SK-N-SH (cell line): ENCODE measurements at regions not wholly inside any gene's neighbourhood (a gene's known extent, or its start where the extent isn't known, plus 50 kb on each side); places are given as distances from the start of the nearest gene placed in this dataset.

Source experiments
- CTCF ChIA-PET: fragments of 300-600, 350-600 bp; formaldehyde crosslinking; extraction: SDS; loops from one replicate; lab custom pipeline; 2021; lab: Yijun Ruan, JAX
- POLR2A ChIA-PET: fragments of 350-600 bp; sonication (Branson Sonifier 250); formaldehyde crosslinking; extraction: SDS; loops from one replicate; lab custom pipeline; 2020; ENCODE audit warnings: antibody characterized with exemption, inconsistent platforms; lab: Yijun Ruan, JAX
- DNase-seq: peaks from one replicate; pipeline ENCODE4 v3.0.0; 2012
- H2AFZ ChIP-seq: fragments of 200-600 bp; sonication (generic); 2 replicates; pipeline ENCODE4 v1.8.1; 2016; ENCODE audit warnings: antibody characterized with exemption, mild to moderate bottlenecking, low read depth
- H3F3A ChIP-seq: fragments of 200-600 bp; sonication (generic); replicated peaks from 2 replicates; pipeline ENCODE3; 2016; ENCODE audit warnings: antibody characterized with exemption, mild to moderate bottlenecking; ENCODE audit not compliant: insufficient read depth
- H3K27ac ChIP-seq, 2 experiments: fragments of 200-500 bp in 1 of 2; fragments of 200-600 bp in 1 of 2; sonication (Bioruptor generic) in 1 of 2; sonication (generic), shearing (Covaris generic) in 1 of 2; 2 replicates each; pipeline versions ENCODE4 v1.5.1 to v1.6.1; 2014 to 2016; ENCODE audit warnings: low read depth in 2 of 2, inconsistent platforms in 1 of 2, low read length in 1 of 2, mild to moderate bottlenecking in 1 of 2, mixed read lengths in 1 of 2
- H3K27me3 ChIP-seq: fragments of 200-600 bp; sonication (generic), shearing (Covaris generic); 2 replicates; pipeline ENCODE4 v1.6.1; 2016; ENCODE audit warnings: mixed run types; ENCODE audit not compliant: insufficient read depth
- H3K36me3 ChIP-seq, 2 experiments: fragments of 200-500 bp in 1 of 2; fragments of 200-600 bp in 1 of 2; sonication (Bioruptor generic) in 1 of 2; sonication (generic) in 1 of 2; replicated peaks in 1 of 2; 2 replicates each; pipeline versions ENCODE3 to v1.5.1; 2014 to 2016; ENCODE audit warnings: low read length in 1 of 2, mild to moderate bottlenecking in 1 of 2; ENCODE audit not compliant: insufficient read depth in 2 of 2, control insufficient read depth in 1 of 2
- H3K4me1 ChIP-seq, 2 experiments: fragments of 200-500 bp in 1 of 2; fragments of 200-600 bp in 1 of 2; sonication (Bioruptor generic) in 1 of 2; sonication (generic), shearing (Covaris generic) in 1 of 2; 2 replicates each; pipeline versions ENCODE4 v1.5.1 to v1.6.1; 2014 to 2016; ENCODE audit warnings: low read depth in 1 of 2, low read length in 1 of 2, mixed run types in 1 of 2; ENCODE audit not compliant: insufficient read depth in 2 of 2, control insufficient read depth in 1 of 2
- H3K4me2 ChIP-seq: fragments of 200-600 bp; sonication (generic), shearing (Covaris generic); 2 replicates; pipeline ENCODE4 v1.6.1; 2017; ENCODE audit warnings: mixed run types
- H3K4me3 ChIP-seq, 2 experiments: fragments of 200-500 bp in 1 of 2; fragments of 200-600 bp in 1 of 2; sonication (Bioruptor generic) in 1 of 2; sonication (generic), shearing (Covaris generic) in 1 of 2; 2 replicates each; pipeline versions ENCODE4 v1.5.1 to v1.8.1; 2014 to 2016; ENCODE audit warnings: low read depth in 2 of 2, inconsistent platforms in 1 of 2, low read length in 1 of 2, mild to moderate bottlenecking in 1 of 2, mixed read lengths in 1 of 2, moderate library complexity in 1 of 2
- H3K79me2 ChIP-seq: fragments of 200-600 bp; sonication (generic); 2 replicates; pipeline ENCODE4 v1.8.1; 2017; ENCODE audit warnings: mild to moderate bottlenecking; ENCODE audit not compliant: insufficient read depth
- H3K9ac ChIP-seq: fragments of 200-600 bp; sonication (generic); 2 replicates; pipeline ENCODE4 v1.6.1; 2017; ENCODE audit warnings: mixed run types
- H3K9me2 ChIP-seq: fragments of 200-600 bp; sonication (generic); 2 replicates; pipeline ENCODE4 v1.6.1; 2017; ENCODE audit warnings: mixed run types
- H3K9me3 ChIP-seq: fragments of 200-600 bp; sonication (generic); 2 replicates; pipeline ENCODE4 v1.6.1; 2017; ENCODE audit warnings: mixed run types, mild to moderate bottlenecking, moderate library complexity
- H4K20me1 ChIP-seq: fragments of 200-600 bp; sonication (generic); 2 replicates; pipeline ENCODE4 v1.6.1; 2017; ENCODE audit warnings: mild to moderate bottlenecking, mixed run types; ENCODE audit not compliant: insufficient read depth
- CHD2 ChIP-seq: fragments of 150-350 bp; IDR thresholded peaks from 2 replicates; pipeline ENCODE4 v1.6.1; 2018; ENCODE audit warnings: low read length; ENCODE audit not compliant: partially characterized antibody
- CTCF ChIP-seq: fragments of 200-600 bp; sonication (generic); IDR thresholded peaks from 2 replicates; pipeline ENCODE4 v1.6.1; 2017; ENCODE audit warnings: antibody characterized with exemption, mild to moderate bottlenecking, moderate library complexity
- ELF1 ChIP-seq: IDR thresholded peaks from 2 replicates; pipeline ENCODE4 v1.4.0; 2012
- EP300 ChIP-seq, 2 experiments: IDR thresholded peaks; 2 replicates each; pipeline versions ENCODE4 v1.4.0 to v1.6.1; 2012; ENCODE audit warnings: borderline replicate concordance in 1 of 2, low read depth in 1 of 2, low read length in 1 of 2
- FOXM1 ChIP-seq: IDR thresholded peaks from 2 replicates; pipeline ENCODE4 v1.4.0; 2012; ENCODE audit warnings: low read depth, mild to moderate bottlenecking
- JUND ChIP-seq: IDR thresholded peaks from 2 replicates; pipeline ENCODE4 v1.4.0; 2012
- MXI1 ChIP-seq: IDR thresholded peaks from 2 replicates; pipeline ENCODE4 v1.6.1; 2012; ENCODE audit warnings: mild to moderate bottlenecking, low read depth, low read length, improper control_type of control experiment
- NFIC ChIP-seq: IDR thresholded peaks from 2 replicates; pipeline ENCODE4 v1.4.0; 2012; ENCODE audit warnings: borderline replicate concordance
- NRF1 ChIP-seq: IDR thresholded peaks from 2 replicates; pipeline ENCODE4 v1.6.1; 2012; ENCODE audit warnings: low read depth, mild to moderate bottlenecking, low read length
- PBX3 ChIP-seq: IDR thresholded peaks from 2 replicates; pipeline ENCODE4; 2012
- POLR2AphosphoS5 ChIP-seq: IDR thresholded peaks from 2 replicates; pipeline ENCODE4 v1.6.1; 2012; ENCODE audit warnings: low read depth, low read length
- RAD21 ChIP-seq: IDR thresholded peaks from 2 replicates; pipeline ENCODE4 v1.6.1; 2012; ENCODE audit warnings: mild to moderate bottlenecking, low read length
- RCOR1 ChIP-seq: fragments of 150-350 bp; IDR thresholded peaks from 2 replicates; pipeline ENCODE4 v1.6.1; 2017; ENCODE audit warnings: antibody characterized with exemption, low read length
- RFX5 ChIP-seq: IDR thresholded peaks from 2 replicates; pipeline ENCODE4 v1.6.1; 2012; ENCODE audit warnings: mild to moderate bottlenecking, improper control_type of control experiment, low read length
- SIN3A ChIP-seq: IDR thresholded peaks from 2 replicates; pipeline ENCODE4 v1.6.1; 2012; ENCODE audit warnings: low read depth, mild to moderate bottlenecking, low read length, moderate library complexity, borderline replicate concordance
- SMC3 ChIP-seq: IDR thresholded peaks from 2 replicates; pipeline ENCODE4 v1.6.1; 2012; ENCODE audit warnings: low read depth, low read length, improper control_type of control experiment
- TAF1 ChIP-seq: IDR thresholded peaks from 2 replicates; pipeline ENCODE4 v1.6.1; 2012; ENCODE audit warnings: low read depth, mild to moderate bottlenecking, low read length, moderate library complexity, borderline replicate concordance
- USF2 ChIP-seq: fragments of 150-350 bp; IDR thresholded peaks from 2 replicates; pipeline ENCODE4 v1.6.1; 2017; ENCODE audit warnings: antibody characterized with exemption, low read length, low read depth, borderline replicate concordance
- YY1 ChIP-seq: IDR thresholded peaks from 2 replicates; pipeline ENCODE4 v1.4.0; 2012; ENCODE audit warnings: low read depth, mild to moderate bottlenecking
- ZBTB33 ChIP-seq: IDR thresholded peaks from 2 replicates; pipeline ENCODE4 v1.4.0; 2012; ENCODE audit warnings: low read depth, borderline replicate concordance
- WGBS: methylation state at CpG from one replicate; pipeline ENCODE4 v1.1.6; 2017; ENCODE audit warnings: low lambda C conversion rate; 5-methylcytosine and 5-hydroxymethylcytosine counted together

- POLR2A ChIA-PET: no interaction called here
Observed at GRCh38 chr9:119441338-119441737, 72.1 kb upstream of the BRINP1 start.

More at GRCh38 chr9:119441338-119441737, 72.1 kb upstream of the BRINP1 start:
- Histone ChIP-seq H3K9me2 (no peaks in the 10 kb centered on the region), H3K27me3 (no peaks in the 10 kb centered on the region), H2AFZ (no peak overlapping the region), H3K4me2 (no peak overlapping the region), H3F3A (no peaks in the 10 kb centered on the region), H3K9ac (no peak overlapping the region), H4K20me1 (no peaks in the 10 kb centered on the region), H3K36me3 (no peaks in the 10 kb centered on the region), H3K4me3 (no peak overlapping the region), H3K79me2 (no peaks in the 10 kb centered on the region), H3K27ac (no peak overlapping the region), H3K9me3 (no peaks in the 10 kb centered on the region), H3K4me1 (no peaks in the 10 kb centered on the region)
- TF ChIP-seq SIN3A (no peak), TAF1 (no peak), SMC3 (no peak), NRF1 (no peak), NFIC (no peak), RAD21 (no peak), RCOR1 (no peak), JUND (no peak), ELF1 (no peak), ZBTB33 (no peak), USF2 (no peak), YY1 (no peak), CHD2 (no peak), MXI1 (no peak), CTCF (no peak), EP300 (IDR thresholded peaks at IDR 0.05; ENCODE audit: borderline replicate concordance in 1 of 2, low read depth in 1 of 2, low read length in 1 of 2) (no peak), PBX3 (no peak), FOXM1 (no peak), POLR2AphosphoS5 (no peak), RFX5 (no peak)
- 34% methylated on average over 2 of the region's 2 CpGs for WGBS
- CTCF ChIA-PET: no interaction called here
- no peak for DNase-seq
